ENCODE measurements at regions not wholly inside any gene's neighbourhood (a gene's known extent, or its start where the extent isn't known, plus 50 kb on each side); places are given as distances from the start of the nearest gene placed in this dataset.

DNA sequence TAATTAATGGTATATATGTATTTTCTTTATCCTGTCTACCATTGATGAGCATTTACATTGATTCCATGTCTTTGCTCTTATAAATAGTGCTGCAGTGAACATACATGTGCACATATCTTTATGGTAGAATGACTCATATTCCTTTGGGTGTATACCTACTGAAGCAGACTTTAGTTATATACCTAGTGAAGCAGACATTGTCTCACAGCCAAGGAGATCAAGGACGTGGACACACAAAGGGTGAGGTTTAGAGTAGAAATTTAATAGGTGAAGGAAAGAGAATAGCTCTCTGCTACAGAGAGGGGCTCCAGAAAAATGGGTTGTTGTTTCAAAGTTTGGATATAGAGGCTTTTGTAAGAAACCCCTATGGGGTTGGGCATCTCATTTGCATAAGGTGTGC lies 700.3 kb downstream of the CDH11 start:
- TF ChIP-seq, protein P1, sequence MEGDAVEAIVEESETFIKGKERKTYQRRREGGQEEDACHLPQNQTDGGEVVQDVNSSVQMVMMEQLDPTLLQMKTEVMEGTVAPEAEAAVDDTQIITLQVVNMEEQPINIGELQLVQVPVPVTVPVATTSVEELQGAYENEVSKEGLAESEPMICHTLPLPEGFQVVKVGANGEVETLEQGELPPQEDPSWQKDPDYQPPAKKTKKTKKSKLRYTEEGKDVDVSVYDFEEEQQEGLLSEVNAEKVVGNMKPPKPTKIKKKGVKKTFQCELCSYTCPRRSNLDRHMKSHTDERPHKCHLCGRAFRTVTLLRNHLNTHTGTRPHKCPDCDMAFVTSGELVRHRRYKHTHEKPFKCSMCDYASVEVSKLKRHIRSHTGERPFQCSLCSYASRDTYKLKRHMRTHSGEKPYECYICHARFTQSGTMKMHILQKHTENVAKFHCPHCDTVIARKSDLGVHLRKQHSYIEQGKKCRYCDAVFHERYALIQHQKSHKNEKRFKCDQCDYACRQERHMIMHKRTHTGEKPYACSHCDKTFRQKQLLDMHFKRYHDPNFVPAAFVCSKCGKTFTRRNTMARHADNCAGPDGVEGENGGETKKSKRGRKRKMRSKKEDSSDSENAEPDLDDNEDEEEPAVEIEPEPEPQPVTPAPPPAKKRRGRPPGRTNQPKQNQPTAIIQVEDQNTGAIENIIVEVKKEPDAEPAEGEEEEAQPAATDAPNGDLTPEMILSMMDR (IDR thresholded peaks at IDR 0.05; ENCODE audit: low read length): no peak
- TF ChIP-seq EZH2 (optimal IDR thresholded peaks at IDR 0.05; ENCODE audit: low read depth, low read length): no peak
